SK-N-SH (cell line): ENCODE measurements at regions not wholly inside any gene's neighbourhood (a gene's known extent, or its start where the extent isn't known, plus 50 kb on each side); places are given as distances from the start of the nearest gene placed in this dataset.

Experiments used
- CTCF ChIA-PET: fragments of 300-600, 350-600 bp; formaldehyde crosslinking; extraction: SDS; loops from one replicate; lab custom pipeline; 2021; lab: Yijun Ruan, JAX
- POLR2A ChIA-PET: fragments of 350-600 bp; sonication (Branson Sonifier 250); formaldehyde crosslinking; extraction: SDS; loops from one replicate; lab custom pipeline; 2020; ENCODE audit warnings: antibody characterized with exemption, inconsistent platforms; lab: Yijun Ruan, JAX
- DNase-seq: peaks from one replicate; pipeline ENCODE4 v3.0.0; 2012
- H2AFZ ChIP-seq: fragments of 200-600 bp; sonication (generic); 2 replicates; pipeline ENCODE4 v1.8.1; 2016; ENCODE audit warnings: antibody characterized with exemption, mild to moderate bottlenecking, low read depth
- H3F3A ChIP-seq: fragments of 200-600 bp; sonication (generic); replicated peaks from 2 replicates; pipeline ENCODE3; 2016; ENCODE audit warnings: antibody characterized with exemption, mild to moderate bottlenecking; ENCODE audit not compliant: insufficient read depth
- H3K27ac ChIP-seq, 2 experiments: fragments of 200-500 bp in 1 of 2; fragments of 200-600 bp in 1 of 2; sonication (Bioruptor generic) in 1 of 2; sonication (generic), shearing (Covaris generic) in 1 of 2; 2 replicates each; pipeline versions ENCODE4 v1.5.1 to v1.6.1; 2014 to 2016; ENCODE audit warnings: low read depth in 2 of 2, inconsistent platforms in 1 of 2, low read length in 1 of 2, mild to moderate bottlenecking in 1 of 2, mixed read lengths in 1 of 2
- H3K27me3 ChIP-seq: fragments of 200-600 bp; sonication (generic), shearing (Covaris generic); 2 replicates; pipeline ENCODE4 v1.6.1; 2016; ENCODE audit warnings: mixed run types; ENCODE audit not compliant: insufficient read depth
- H3K36me3 ChIP-seq, 2 experiments: fragments of 200-500 bp in 1 of 2; fragments of 200-600 bp in 1 of 2; sonication (Bioruptor generic) in 1 of 2; sonication (generic) in 1 of 2; replicated peaks in 1 of 2; 2 replicates each; pipeline versions ENCODE3 to v1.5.1; 2014 to 2016; ENCODE audit warnings: low read length in 1 of 2, mild to moderate bottlenecking in 1 of 2; ENCODE audit not compliant: insufficient read depth in 2 of 2, control insufficient read depth in 1 of 2
- H3K4me1 ChIP-seq, 2 experiments: fragments of 200-500 bp in 1 of 2; fragments of 200-600 bp in 1 of 2; sonication (Bioruptor generic) in 1 of 2; sonication (generic), shearing (Covaris generic) in 1 of 2; 2 replicates each; pipeline versions ENCODE4 v1.5.1 to v1.6.1; 2014 to 2016; ENCODE audit warnings: low read depth in 1 of 2, low read length in 1 of 2, mixed run types in 1 of 2; ENCODE audit not compliant: insufficient read depth in 2 of 2, control insufficient read depth in 1 of 2
- H3K4me2 ChIP-seq: fragments of 200-600 bp; sonication (generic), shearing (Covaris generic); 2 replicates; pipeline ENCODE4 v1.6.1; 2017; ENCODE audit warnings: mixed run types
- H3K4me3 ChIP-seq, 2 experiments: fragments of 200-500 bp in 1 of 2; fragments of 200-600 bp in 1 of 2; sonication (Bioruptor generic) in 1 of 2; sonication (generic), shearing (Covaris generic) in 1 of 2; 2 replicates each; pipeline versions ENCODE4 v1.5.1 to v1.8.1; 2014 to 2016; ENCODE audit warnings: low read depth in 2 of 2, inconsistent platforms in 1 of 2, low read length in 1 of 2, mild to moderate bottlenecking in 1 of 2, mixed read lengths in 1 of 2, moderate library complexity in 1 of 2
- H3K79me2 ChIP-seq: fragments of 200-600 bp; sonication (generic); 2 replicates; pipeline ENCODE4 v1.8.1; 2017; ENCODE audit warnings: mild to moderate bottlenecking; ENCODE audit not compliant: insufficient read depth
- H3K9ac ChIP-seq: fragments of 200-600 bp; sonication (generic); 2 replicates; pipeline ENCODE4 v1.6.1; 2017; ENCODE audit warnings: mixed run types
- H3K9me2 ChIP-seq: fragments of 200-600 bp; sonication (generic); 2 replicates; pipeline ENCODE4 v1.6.1; 2017; ENCODE audit warnings: mixed run types
- H3K9me3 ChIP-seq: fragments of 200-600 bp; sonication (generic); 2 replicates; pipeline ENCODE4 v1.6.1; 2017; ENCODE audit warnings: mixed run types, mild to moderate bottlenecking, moderate library complexity
- H4K20me1 ChIP-seq: fragments of 200-600 bp; sonication (generic); 2 replicates; pipeline ENCODE4 v1.6.1; 2017; ENCODE audit warnings: mild to moderate bottlenecking, mixed run types; ENCODE audit not compliant: insufficient read depth
- ELF1 ChIP-seq: IDR thresholded peaks from 2 replicates; pipeline ENCODE4 v1.4.0; 2012
- EP300 ChIP-seq, 2 experiments: IDR thresholded peaks; 2 replicates each; pipeline versions ENCODE4 v1.4.0 to v1.6.1; 2012; ENCODE audit warnings: borderline replicate concordance in 1 of 2, low read depth in 1 of 2, low read length in 1 of 2
- FOSL2 ChIP-seq: IDR thresholded peaks from 2 replicates; pipeline ENCODE4 v1.4.0; 2012; ENCODE audit warnings: low read depth, mild to moderate bottlenecking, moderate library complexity, borderline replicate concordance
- FOXJ3 ChIP-seq: sonication (generic); formaldehyde crosslinking; IDR thresholded peaks from 2 replicates; pipeline ENCODE4 v1.5.1; 2020; ENCODE audit warnings: mild to moderate bottlenecking, missing genetic modification reagents
- FOXM1 ChIP-seq: IDR thresholded peaks from 2 replicates; pipeline ENCODE4 v1.4.0; 2012; ENCODE audit warnings: low read depth, mild to moderate bottlenecking
- GABPA ChIP-seq: IDR thresholded peaks from 2 replicates; pipeline ENCODE4 v1.4.0; 2012; ENCODE audit warnings: low read depth, mild to moderate bottlenecking
- MXI1 ChIP-seq: IDR thresholded peaks from 2 replicates; pipeline ENCODE4 v1.6.1; 2012; ENCODE audit warnings: mild to moderate bottlenecking, low read depth, low read length, improper control_type of control experiment
- NFIC ChIP-seq: IDR thresholded peaks from 2 replicates; pipeline ENCODE4 v1.4.0; 2012; ENCODE audit warnings: borderline replicate concordance
- POLR2AphosphoS5 ChIP-seq: IDR thresholded peaks from 2 replicates; pipeline ENCODE4 v1.6.1; 2012; ENCODE audit warnings: low read depth, low read length
- RAD21 ChIP-seq: IDR thresholded peaks from 2 replicates; pipeline ENCODE4 v1.6.1; 2012; ENCODE audit warnings: mild to moderate bottlenecking, low read length
- RFX5 ChIP-seq: IDR thresholded peaks from 2 replicates; pipeline ENCODE4 v1.6.1; 2012; ENCODE audit warnings: mild to moderate bottlenecking, improper control_type of control experiment, low read length
- RXRA ChIP-seq: IDR thresholded peaks from 2 replicates; pipeline ENCODE4 v1.4.0; 2012; ENCODE audit warnings: low read depth, mild to moderate bottlenecking, borderline replicate concordance
- SIN3A ChIP-seq: IDR thresholded peaks from 2 replicates; pipeline ENCODE4 v1.6.1; 2012; ENCODE audit warnings: low read depth, mild to moderate bottlenecking, low read length, moderate library complexity, borderline replicate concordance
- SMC3 ChIP-seq: IDR thresholded peaks from 2 replicates; pipeline ENCODE4 v1.6.1; 2012; ENCODE audit warnings: low read depth, low read length, improper control_type of control experiment
- TCF12 ChIP-seq: IDR thresholded peaks from 2 replicates; pipeline ENCODE4 v1.4.0; 2012
- TEAD4 ChIP-seq: IDR thresholded peaks from 2 replicates; pipeline ENCODE4 v1.4.0; 2012; ENCODE audit warnings: mild to moderate bottlenecking, borderline replicate concordance; ENCODE audit not compliant: insufficient read depth
- WGBS: methylation state at CpG from one replicate; pipeline ENCODE4 v1.1.6; 2017; ENCODE audit warnings: low lambda C conversion rate; 5-methylcytosine and 5-hydroxymethylcytosine counted together
- TF ChIP-seq, protein P1 (sequence below): fragments of 200-600 bp; sonication (generic); IDR thresholded peaks from 2 replicates; pipeline ENCODE4 v1.6.1; 2017; ENCODE audit warnings: antibody characterized with exemption, mild to moderate bottlenecking, moderate library complexity

- H3K9me2 ChIP-seq: no peaks in the 10 kb centered on the region
- no peak overlapping the region for H3K9ac ChIP-seq
- no peak overlapping the region for H2AFZ ChIP-seq
- H3K4me2 ChIP-seq: no peak overlapping the region
- no peak overlapping the region for H3K4me3 ChIP-seq
- no peaks in the 10 kb centered on the region for H3K36me3 ChIP-seq
- ChIA-PET POLR2A (no interaction called here), CTCF (interaction anchor here (1.3 kb wide), 1 partner anchor 356 kb away, joined by 3 read pairs; no protein-coding TSS in a partner anchor)
- H3K27me3 ChIP-seq: no peaks in the 10 kb centered on the region
- no peaks in the 10 kb centered on the region for H3K9me3 ChIP-seq
- no peaks in the 10 kb centered on the region for H3F3A ChIP-seq
- no peaks in the 10 kb centered on the region for H3K4me1 ChIP-seq
- no peak for DNase-seq
- WGBS: 61% methylated on average over 6 of the region's 6 CpGs
- H3K27ac ChIP-seq: no peak overlapping the region
- TF ChIP-seq RFX5: no peak
- TF ChIP-seq FOXM1: no peak
- no peak for TF ChIP-seq FOSL2
- TF ChIP-seq RAD21: no peak
- TF ChIP-seq MXI1: no peak
- H4K20me1 ChIP-seq: no peaks in the 10 kb centered on the region
- no peaks in the 10 kb centered on the region for H3K79me2 ChIP-seq
Measured at GRCh38 chr20:48142516-48142773, 357.2 kb upstream of the SULF2 start.

GRCh38 chr20:48141660-48142515 lies 356.6 kb upstream of the SULF2 start:
- no peaks in the 10 kb centered on the region for H3K9me3 ChIP-seq
- H3K79me2 ChIP-seq: no peaks in the 10 kb centered on the region
- H3F3A ChIP-seq: no peaks in the 10 kb centered on the region
- H3K9ac ChIP-seq: no peak overlapping the region
- CTCF ChIA-PET: interaction anchor here (1.3 kb wide), 1 partner anchor 356 kb away, joined by 3 read pairs; no protein-coding TSS in a partner anchor
- 48% methylated on average over 5 of the region's 5 CpGs for WGBS
- no peak overlapping the region for H3K27ac ChIP-seq
- DNase-seq: no peak
- no peak overlapping the region for H3K4me2 ChIP-seq
- no peak for TF ChIP-seq SMC3
- no peak for TF ChIP-seq RAD21
- no peaks in the 10 kb centered on the region for H3K9me2 ChIP-seq
- no peak overlapping the region for H2AFZ ChIP-seq
- no peaks in the 10 kb centered on the region for H3K4me1 ChIP-seq
- H3K4me3 ChIP-seq: no peak overlapping the region
- no peaks in the 10 kb centered on the region for H3K36me3 ChIP-seq
- H3K27me3 ChIP-seq: no peaks in the 10 kb centered on the region
- no peaks in the 10 kb centered on the region for H4K20me1 ChIP-seq
- POLR2A ChIA-PET: no interaction called here

DNA sequence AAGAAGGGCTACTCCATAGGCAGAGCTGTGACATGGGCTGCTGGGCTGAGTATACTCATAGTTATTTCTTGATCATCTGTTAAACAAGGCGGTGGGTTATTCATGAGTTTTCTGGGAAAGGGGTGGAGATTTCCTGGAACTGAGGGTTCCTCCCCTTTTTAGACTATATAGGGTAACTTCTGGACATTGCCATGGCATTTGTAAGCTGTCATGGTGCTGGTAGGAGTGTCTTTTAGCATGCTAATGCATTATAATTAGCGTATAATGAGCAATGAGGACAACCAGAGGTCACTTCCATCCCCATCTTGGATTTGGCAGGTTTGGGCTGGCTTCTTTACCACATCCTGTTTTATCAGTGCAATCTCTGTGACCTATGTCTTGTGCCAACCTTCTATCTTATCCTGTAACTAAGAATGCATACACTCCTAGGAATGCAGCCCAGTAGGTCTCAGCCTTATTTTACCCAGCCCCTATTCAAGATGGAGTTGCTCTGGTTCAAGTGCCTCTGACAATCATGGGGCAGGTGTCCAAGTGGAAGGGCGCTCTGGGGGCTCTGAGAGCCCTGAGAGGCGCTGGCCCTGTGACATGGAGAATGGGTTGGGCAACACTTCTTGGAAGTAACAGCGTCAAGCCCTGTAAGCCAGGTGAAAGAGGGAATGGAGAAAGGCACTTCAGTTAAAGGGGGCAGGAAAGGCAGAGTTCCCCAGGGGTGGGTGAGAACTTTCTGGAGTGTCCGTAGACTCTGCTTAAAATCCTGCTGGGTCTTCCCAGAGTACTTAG lies 354.2 kb upstream of the SULF2 start:
- H3K27ac ChIP-seq: no peak overlapping the region
- CTCF ChIA-PET: no interaction called here

More for the DNA sequence above, 354.2 kb upstream of the SULF2 start:
- POLR2A ChIA-PET: no interaction called here
- no peaks in the 10 kb centered on the region for H3K9me2 ChIP-seq
- no peaks in the 10 kb centered on the region for H3K36me3 ChIP-seq
- no peak for DNase-seq
- H4K20me1 ChIP-seq: no peaks in the 10 kb centered on the region
- H3K9me3 ChIP-seq: no peaks in the 10 kb centered on the region
- TF ChIP-seq GABPA (no peak), TEAD4 (no peak), RXRA (peak; percentile 59; the same call in 1 of the 2 replicates), POLR2AphosphoS5 (no peak), SMC3 (no peak), SIN3A (no peak), TCF12 (peak; percentile 8; the same call in 1 of the 2 replicates), ELF1 (no peak), NFIC (peak; percentile 45; the same call in 1 of the 2 replicates), EP300 (IDR thresholded peaks at IDR 0.05; ENCODE audit: borderline replicate concordance in 1 of 2, low read depth in 1 of 2, low read length in 1 of 2) (peak in 1 of 2 experiments; percentile 20; a peak in 1 of 4 replicates), FOXJ3 (no peak), RAD21 (no peak)
- TF ChIP-seq, protein P1, sequence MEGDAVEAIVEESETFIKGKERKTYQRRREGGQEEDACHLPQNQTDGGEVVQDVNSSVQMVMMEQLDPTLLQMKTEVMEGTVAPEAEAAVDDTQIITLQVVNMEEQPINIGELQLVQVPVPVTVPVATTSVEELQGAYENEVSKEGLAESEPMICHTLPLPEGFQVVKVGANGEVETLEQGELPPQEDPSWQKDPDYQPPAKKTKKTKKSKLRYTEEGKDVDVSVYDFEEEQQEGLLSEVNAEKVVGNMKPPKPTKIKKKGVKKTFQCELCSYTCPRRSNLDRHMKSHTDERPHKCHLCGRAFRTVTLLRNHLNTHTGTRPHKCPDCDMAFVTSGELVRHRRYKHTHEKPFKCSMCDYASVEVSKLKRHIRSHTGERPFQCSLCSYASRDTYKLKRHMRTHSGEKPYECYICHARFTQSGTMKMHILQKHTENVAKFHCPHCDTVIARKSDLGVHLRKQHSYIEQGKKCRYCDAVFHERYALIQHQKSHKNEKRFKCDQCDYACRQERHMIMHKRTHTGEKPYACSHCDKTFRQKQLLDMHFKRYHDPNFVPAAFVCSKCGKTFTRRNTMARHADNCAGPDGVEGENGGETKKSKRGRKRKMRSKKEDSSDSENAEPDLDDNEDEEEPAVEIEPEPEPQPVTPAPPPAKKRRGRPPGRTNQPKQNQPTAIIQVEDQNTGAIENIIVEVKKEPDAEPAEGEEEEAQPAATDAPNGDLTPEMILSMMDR: no peak
- no peaks in the 10 kb centered on the region for H3K79me2 ChIP-seq
- no peaks in the 10 kb centered on the region for H3K4me1 ChIP-seq
- 44% methylated on average over 6 of the region's 6 CpGs for WGBS
- H3K9ac ChIP-seq: no peak overlapping the region
- no peak overlapping the region for H3K4me2 ChIP-seq
- H3K27me3 ChIP-seq: no peaks in the 10 kb centered on the region
- no peak overlapping the region for H2AFZ ChIP-seq
- H3F3A ChIP-seq: no peaks in the 10 kb centered on the region
- no peak overlapping the region for H3K4me3 ChIP-seq
